ENCODE measurements at regions not wholly inside any gene's neighbourhood (a gene's known extent, or its start where the extent isn't known, plus 50 kb on each side); places are given as distances from the start of the nearest gene placed in this dataset.
A peak's percentile ranks its signal among the peaks of the same experiment; 100 is the strongest.

DNA sequence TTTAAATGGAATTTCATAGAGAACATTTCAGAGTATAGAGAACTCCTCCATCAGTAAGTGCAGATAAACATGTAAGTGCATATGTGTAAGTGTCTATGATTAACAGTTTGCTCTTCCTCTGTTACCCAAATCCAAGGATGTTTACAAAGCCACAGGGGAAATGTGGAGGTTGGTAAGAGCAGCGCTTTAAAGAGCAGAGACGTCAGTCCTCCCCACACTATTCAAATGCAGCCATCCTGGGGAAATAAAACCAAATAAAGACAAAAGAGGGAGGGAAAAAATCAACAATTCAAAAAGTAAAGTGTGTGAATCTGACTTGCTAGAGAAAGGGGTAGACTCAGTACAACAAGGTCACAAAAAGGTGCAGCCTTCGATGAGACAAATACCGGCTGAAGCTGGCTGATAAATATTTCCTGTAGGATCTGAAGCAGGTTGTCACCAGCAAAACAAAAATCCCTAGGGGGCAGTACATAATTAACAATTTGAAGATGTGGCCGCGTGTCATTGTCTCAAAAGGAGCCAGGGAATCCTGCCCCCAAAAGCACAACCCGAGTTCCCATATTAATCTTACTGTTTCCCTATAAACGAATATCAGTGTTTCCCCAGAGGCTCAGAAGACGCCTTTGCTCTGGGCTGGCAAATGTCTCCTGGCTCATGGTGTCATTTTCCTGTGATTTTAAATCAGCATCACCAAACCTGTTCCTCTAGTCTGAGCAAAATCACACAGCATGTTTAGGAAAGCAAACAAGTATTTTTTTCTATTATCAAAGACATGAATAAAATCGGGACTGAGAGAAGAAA, 216.5 kb downstream of the CDCA7 start:
- TF ChIP-seq, protein P1, sequence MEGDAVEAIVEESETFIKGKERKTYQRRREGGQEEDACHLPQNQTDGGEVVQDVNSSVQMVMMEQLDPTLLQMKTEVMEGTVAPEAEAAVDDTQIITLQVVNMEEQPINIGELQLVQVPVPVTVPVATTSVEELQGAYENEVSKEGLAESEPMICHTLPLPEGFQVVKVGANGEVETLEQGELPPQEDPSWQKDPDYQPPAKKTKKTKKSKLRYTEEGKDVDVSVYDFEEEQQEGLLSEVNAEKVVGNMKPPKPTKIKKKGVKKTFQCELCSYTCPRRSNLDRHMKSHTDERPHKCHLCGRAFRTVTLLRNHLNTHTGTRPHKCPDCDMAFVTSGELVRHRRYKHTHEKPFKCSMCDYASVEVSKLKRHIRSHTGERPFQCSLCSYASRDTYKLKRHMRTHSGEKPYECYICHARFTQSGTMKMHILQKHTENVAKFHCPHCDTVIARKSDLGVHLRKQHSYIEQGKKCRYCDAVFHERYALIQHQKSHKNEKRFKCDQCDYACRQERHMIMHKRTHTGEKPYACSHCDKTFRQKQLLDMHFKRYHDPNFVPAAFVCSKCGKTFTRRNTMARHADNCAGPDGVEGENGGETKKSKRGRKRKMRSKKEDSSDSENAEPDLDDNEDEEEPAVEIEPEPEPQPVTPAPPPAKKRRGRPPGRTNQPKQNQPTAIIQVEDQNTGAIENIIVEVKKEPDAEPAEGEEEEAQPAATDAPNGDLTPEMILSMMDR (IDR thresholded peaks at IDR 0.05), result peak in 3 of 4 experiments; percentile 10 to 51 (median 14)
- TF ChIP-seq POLR2A (IDR thresholded peaks at IDR 0.05), result no peak

Data from gastroesophageal sphincter (tissue), 3 donors.